ENCODE measurements at regions not wholly inside any gene's neighbourhood (a gene's known extent, or its start where the extent isn't known, plus 50 kb on each side); places are given as distances from the start of the nearest gene placed in this dataset.
A peak's percentile ranks its signal among the peaks of the same experiment; 100 is the strongest.

- H3K4me3 ChIP-seq (ENCODE audit: low read depth, low read length), result no peak overlapping the region
- TF ChIP-seq CTCF (conservative IDR thresholded peaks at IDR 0.05; ENCODE audit: low read depth, low read length), result no peak
- no peak for DNase-seq (ENCODE audit: low read depth)
Measured at GRCh38 chr12:69019082-69019481, 86.1 kb upstream of the CPM start.

GRCh38 chr12:69019910-69020309, 86.9 kb upstream of the CPM start:
- no peak for DNase-seq (ENCODE audit: low read depth)
- TF ChIP-seq CTCF (conservative IDR thresholded peaks at IDR 0.05; ENCODE audit: low read depth, low read length), result no peak

GRCh38 chr12:69022674-69023073, 89.7 kb upstream of the CPM start:
- no peak for TF ChIP-seq CTCF (conservative IDR thresholded peaks at IDR 0.05; ENCODE audit: low read depth, low read length)
- DNase-seq (ENCODE audit: low read depth), result no peak

More at GRCh38 chr12:69019910-69020309, 86.9 kb upstream of the CPM start:
- H3K4me3 ChIP-seq (ENCODE audit: low read depth, low read length), result no peak overlapping the region

GRCh38 chr12:69023840-69024239, 90.9 kb upstream of the CPM start:
- DNase-seq (ENCODE audit: low read depth), result no peak
- no peak for TF ChIP-seq CTCF (conservative IDR thresholded peaks at IDR 0.05; ENCODE audit: low read depth, low read length)
- H3K4me3 ChIP-seq (ENCODE audit: low read depth, low read length), result peak overlapping the region; percentile 14

More at GRCh38 chr12:69022674-69023073, 89.7 kb upstream of the CPM start:
- H3K4me3 ChIP-seq (ENCODE audit: low read depth, low read length), result no peak overlapping the region

GRCh38 chr12:69024413-69024812, 91.4 kb upstream of the CPM start:
- H3K4me3 ChIP-seq (ENCODE audit: low read depth, low read length), result peak overlapping the region; percentile 24
- no peak for TF ChIP-seq CTCF (conservative IDR thresholded peaks at IDR 0.05; ENCODE audit: low read depth, low read length)
- peak; percentile 98 for DNase-seq (ENCODE audit: low read depth)

GRCh38 chr12:69024907-69025306, 91.9 kb upstream of the CPM start:
- peak; percentile 84 for DNase-seq (ENCODE audit: low read depth)
- H3K4me3 ChIP-seq (ENCODE audit: low read depth, low read length), result peak overlapping the region; percentile 24
- no peak for TF ChIP-seq CTCF (conservative IDR thresholded peaks at IDR 0.05; ENCODE audit: low read depth, low read length)

GRCh38 chr12:69026336-69026735, 93.4 kb upstream of the CPM start:
- DNase-seq (ENCODE audit: low read depth), result no peak
- H3K4me3 ChIP-seq (ENCODE audit: low read depth, low read length), result no peak overlapping the region
- TF ChIP-seq CTCF (conservative IDR thresholded peaks at IDR 0.05; ENCODE audit: low read depth, low read length), result no peak
